ENCODE measurements at regions not wholly inside any gene's neighbourhood (a gene's known extent, or its start where the extent isn't known, plus 50 kb on each side); places are given as distances from the start of the nearest gene placed in this dataset.

GRCh38 chr15:91456921-91457320, 356.9 kb downstream of the SV2B start:
- in situ Hi-C loops (cut with HindIII; ENCODE audit: low pct_unique_long_range_greater_than_20kb, low sequenced_read_pairs) = no loop called here
- no peak for DNase-seq (ENCODE audit: low read depth, low spot score)

GRCh38 chr15:91461377-91461776, 361.3 kb downstream of the SV2B start:
- in situ Hi-C loops (cut with HindIII; ENCODE audit: low pct_unique_long_range_greater_than_20kb, low sequenced_read_pairs) = no loop called here
- DNase-seq (ENCODE audit: low read depth, low spot score) = peak; percentile 5

GRCh38 chr15:91465086-91465485, 365.0 kb downstream of the SV2B start:
- in situ Hi-C loops (cut with HindIII; ENCODE audit: low pct_unique_long_range_greater_than_20kb, low sequenced_read_pairs) = no loop called here
- DNase-seq (ENCODE audit: low read depth, low spot score) = no peak

GRCh38 chr15:91465696-91466095, 365.6 kb downstream of the SV2B start:
- in situ Hi-C loops (cut with HindIII; ENCODE audit: low pct_unique_long_range_greater_than_20kb, low sequenced_read_pairs) = no loop called here
- no peak for DNase-seq (ENCODE audit: low read depth, low spot score)

GRCh38 chr15:91468871-91469580, 369.0 kb downstream of the SV2B start:
- in situ Hi-C loops (cut with HindIII; ENCODE audit: low pct_unique_long_range_greater_than_20kb, low sequenced_read_pairs) = no loop called here
- no peak for DNase-seq (ENCODE audit: low read depth, low spot score)

GRCh38 chr15:91469632-91470567, 369.8 kb downstream of the SV2B start:
- DNase-seq (ENCODE audit: low read depth, low spot score) = no peak
- in situ Hi-C loops (cut with HindIII; ENCODE audit: low pct_unique_long_range_greater_than_20kb, low sequenced_read_pairs) = no loop called here

GRCh38 chr15:91471468-91471867, 371.4 kb downstream of the SV2B start:
- DNase-seq (ENCODE audit: low read depth, low spot score) = no peak
- in situ Hi-C loops (cut with HindIII; ENCODE audit: low pct_unique_long_range_greater_than_20kb, low sequenced_read_pairs) = no loop called here

GRCh38 chr15:91472316-91472756, 372.3 kb downstream of the SV2B start:
- in situ Hi-C loops (cut with HindIII; ENCODE audit: low pct_unique_long_range_greater_than_20kb, low sequenced_read_pairs) = no loop called here
- no peak for DNase-seq (ENCODE audit: low read depth, low spot score)

- no peak for DNase-seq (ENCODE audit: low read depth, low spot score)
- in situ Hi-C loops (cut with HindIII; ENCODE audit: low pct_unique_long_range_greater_than_20kb, low sequenced_read_pairs) = no loop called here
These were observed 374.0 kb downstream of the SV2B start for GRCh38 chr15:91473894-91474545.

- no peak for DNase-seq (ENCODE audit: low read depth, low spot score)
- in situ Hi-C loops (cut with HindIII; ENCODE audit: low pct_unique_long_range_greater_than_20kb, low sequenced_read_pairs) = no loop called here
These were observed 376.6 kb upstream of the SLCO3A1 start for GRCh38 chr15:91476861-91477260.

GRCh38 chr15:91478717-91479191, 374.8 kb upstream of the SLCO3A1 start:
- in situ Hi-C loops (cut with HindIII; ENCODE audit: low pct_unique_long_range_greater_than_20kb, low sequenced_read_pairs) = no loop called here
- DNase-seq (ENCODE audit: low read depth, low spot score) = no peak

- in situ Hi-C loops (cut with HindIII; ENCODE audit: low pct_unique_long_range_greater_than_20kb, low sequenced_read_pairs) = no loop called here
These were observed 373.1 kb upstream of the SLCO3A1 start for GRCh38 chr15:91480426-91480825.

GRCh38 chr15:91482799-91483198, 370.7 kb upstream of the SLCO3A1 start:
- no peak for DNase-seq (ENCODE audit: low read depth, low spot score)
- in situ Hi-C loops (cut with HindIII; ENCODE audit: low pct_unique_long_range_greater_than_20kb, low sequenced_read_pairs) = no loop called here

More at GRCh38 chr15:91480426-91480825, 373.1 kb upstream of the SLCO3A1 start:
- DNase-seq (ENCODE audit: low read depth, low spot score) = no peak

- DNase-seq (ENCODE audit: low read depth, low spot score) = no peak
- in situ Hi-C loops (cut with HindIII; ENCODE audit: low pct_unique_long_range_greater_than_20kb, low sequenced_read_pairs) = no loop called here
These were observed 369.4 kb upstream of the SLCO3A1 start for GRCh38 chr15:91484141-91484540.

GRCh38 chr15:91488452-91488851, 365.1 kb upstream of the SLCO3A1 start:
- DNase-seq (ENCODE audit: low read depth, low spot score) = no peak
- in situ Hi-C loops (cut with HindIII; ENCODE audit: low pct_unique_long_range_greater_than_20kb, low sequenced_read_pairs) = no loop called here

- in situ Hi-C loops (cut with HindIII; ENCODE audit: low pct_unique_long_range_greater_than_20kb, low sequenced_read_pairs) = no loop called here
- DNase-seq (ENCODE audit: low read depth, low spot score) = no peak
These were observed 363.3 kb upstream of the SLCO3A1 start for GRCh38 chr15:91490211-91490610.

GRCh38 chr15:91491101-91491950, 362.2 kb upstream of the SLCO3A1 start:
- in situ Hi-C loops (cut with HindIII; ENCODE audit: low pct_unique_long_range_greater_than_20kb, low sequenced_read_pairs) = no loop called here

More at GRCh38 chr15:91491101-91491950, 362.2 kb upstream of the SLCO3A1 start:
- no peak for DNase-seq (ENCODE audit: low read depth, low spot score)
